ENCODE measurements at regions not wholly inside any gene's neighbourhood (a gene's known extent, or its start where the extent isn't known, plus 50 kb on each side); places are given as distances from the start of the nearest gene placed in this dataset.
"Not testable (repeated sequence)": the region's sequence is repeated elsewhere in the genome, so short reads cannot be mapped to it uniquely, and the experiment has no call there.

GRCh38 chr3:185306286-185306685 is 52.4 kb upstream of the EHHADH start:
- intact Hi-C loops (cut with DNase I); DNase-seq; ATAC-seq: not testable (repeated sequence)

GRCh38 chr3:185306847-185307246 is 53.0 kb upstream of the EHHADH start:
- intact Hi-C loops (cut with DNase I), result no loop called here
- DNase-seq (no peak), ATAC-seq (no peak)

GRCh38 chr3:185308126-185308754 is 54.4 kb upstream of the EHHADH start:
- ATAC-seq, result peak in 1 of 2 donors; percentile 34
- intact Hi-C loops (cut with DNase I), result no loop called here
- no peak for DNase-seq

GRCh38 chr3:185309302-185309701 is 53.6 kb upstream of the MAP3K13 start:
- no peak for ATAC-seq
- intact Hi-C loops (cut with DNase I), result no loop called here
- no peak for DNase-seq

- DNase-seq (no peak), ATAC-seq (no peak)
- intact Hi-C loops (cut with DNase I), result no loop called here
Observed at GRCh38 chr3:185309795-185310194, 53.1 kb upstream of the MAP3K13 start.

GRCh38 chr3:185311991-185312390 is 50.9 kb upstream of the MAP3K13 start:
- intact Hi-C loops (cut with DNase I), result no loop called here
- DNase-seq (no peak), ATAC-seq (no peak)
